ENCODE measurements at regions not wholly inside any gene's neighbourhood (a gene's known extent, or its start where the extent isn't known, plus 50 kb on each side); places are given as distances from the start of the nearest gene placed in this dataset.
"Not testable (repeated sequence)": the region's sequence is repeated elsewhere in the genome, so short reads cannot be mapped to it uniquely, and the experiment has no call there.

DNA sequence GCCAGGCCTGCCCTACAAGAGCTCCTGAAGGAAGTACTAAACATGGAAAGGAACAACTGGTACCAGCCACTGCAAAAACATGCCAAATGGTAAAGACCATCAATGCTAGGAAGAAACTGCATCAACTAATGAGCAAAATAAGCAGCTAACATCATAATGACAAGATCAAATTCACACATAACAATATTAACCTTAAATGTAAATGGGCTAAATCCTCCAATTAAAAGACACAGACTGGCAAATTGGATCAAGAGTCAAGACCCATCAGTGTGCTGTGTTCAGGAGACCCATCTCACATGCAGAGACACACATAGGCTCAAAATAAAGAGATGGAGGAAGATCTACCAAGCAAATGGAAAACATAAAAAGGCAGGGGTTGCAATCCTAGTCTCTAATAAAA is 119.0 kb upstream of the CARMIL1 start:
- DNase-seq (ENCODE audit: low spot score), result not testable (repeated sequence)

- no peak for DNase-seq (ENCODE audit: low spot score)
Measured at GRCh38 chr6:25165177-25165576, 114.0 kb upstream of the CARMIL1 start.

- no peak for DNase-seq (ENCODE audit: low spot score)
Measured at GRCh38 chr6:25165800-25166199, 113.4 kb upstream of the CARMIL1 start.

GRCh38 chr6:25166955-25167748 is 112.0 kb upstream of the CARMIL1 start:
- no peak for DNase-seq (ENCODE audit: low spot score)

- DNase-seq (ENCODE audit: low spot score), result no peak
Measured at GRCh38 chr6:25167961-25168360, 111.2 kb upstream of the CARMIL1 start.

DNA sequence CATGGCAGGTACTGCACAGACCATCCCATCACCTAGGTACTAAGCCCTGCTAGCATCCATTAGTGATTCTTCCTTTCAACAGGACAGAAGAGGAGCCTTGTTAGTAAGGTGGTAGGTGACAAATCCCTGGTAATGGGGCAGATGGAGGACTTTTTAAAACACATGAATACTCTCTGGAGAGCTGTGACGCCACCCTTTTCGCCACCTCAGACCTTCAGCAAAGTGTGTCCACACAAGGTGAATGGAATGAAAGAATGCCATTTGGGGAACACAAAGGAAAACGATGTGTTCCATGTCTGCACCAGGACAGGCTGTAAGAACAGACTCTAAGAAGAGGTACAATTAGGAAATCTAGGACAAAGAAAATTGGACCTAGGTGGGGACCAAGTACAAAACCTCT is 110.5 kb upstream of the CARMIL1 start:
- no peak for DNase-seq (ENCODE audit: low spot score)

DNA sequence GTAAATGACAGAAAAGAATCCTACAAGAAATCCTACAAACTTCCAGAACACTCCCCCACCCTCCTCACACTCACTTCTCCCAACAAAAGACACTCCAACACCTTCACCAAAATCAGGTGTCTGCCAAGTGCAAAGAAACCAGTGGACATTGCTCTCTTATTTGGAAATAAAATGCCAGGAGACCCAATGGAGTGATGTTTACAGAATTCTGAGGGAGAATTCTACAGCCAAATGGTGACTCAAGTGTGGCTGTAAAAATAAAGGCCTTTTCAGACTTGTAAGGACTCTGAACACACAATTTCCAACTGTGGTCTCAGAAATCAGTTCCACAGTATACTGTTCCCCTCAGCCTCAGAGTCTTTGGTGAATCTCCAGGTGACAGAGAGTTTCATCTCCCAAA is 109.6 kb upstream of the CARMIL1 start:
- DNase-seq (ENCODE audit: low spot score), result no peak

- DNase-seq (ENCODE audit: low spot score), result no peak
Measured at GRCh38 chr6:25169961-25170360, 109.2 kb upstream of the CARMIL1 start.

GRCh38 chr6:25170640-25171039 is 108.5 kb upstream of the CARMIL1 start:
- no peak for DNase-seq (ENCODE audit: low spot score)

DNA sequence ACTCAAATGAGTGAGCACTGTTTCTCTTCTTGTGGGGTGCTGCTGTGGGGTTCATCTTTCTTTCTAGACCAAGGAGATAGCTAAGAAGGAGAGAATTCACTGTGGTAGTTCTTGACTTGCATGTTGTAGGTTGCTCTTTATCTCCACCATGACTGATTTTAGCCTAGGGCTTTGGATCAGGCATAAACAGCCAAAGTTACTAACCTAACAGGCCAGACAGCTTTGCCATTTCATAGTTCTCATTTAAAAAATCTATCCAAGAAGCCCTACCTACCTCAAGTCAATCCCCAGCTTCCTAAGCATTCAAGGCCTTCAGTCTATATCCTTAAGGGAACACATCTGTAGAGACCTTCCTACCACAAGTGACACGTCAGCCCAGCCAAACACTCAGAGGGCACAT is 107.9 kb upstream of the CARMIL1 start:
- no peak for DNase-seq (ENCODE audit: low spot score)

GRCh38 chr6:25172819-25173218 is 106.4 kb upstream of the CARMIL1 start:
- DNase-seq (ENCODE audit: low spot score), result no peak

GRCh38 chr6:25173246-25173645 is 105.9 kb upstream of the CARMIL1 start:
- no peak for DNase-seq (ENCODE audit: low spot score)

GRCh38 chr6:25173951-25174474 is 105.2 kb upstream of the CARMIL1 start:
- DNase-seq (ENCODE audit: low spot score), result no peak

GRCh38 chr6:25174678-25175077 is 104.5 kb upstream of the CARMIL1 start:
- no peak for DNase-seq (ENCODE audit: low spot score)

- DNase-seq (ENCODE audit: low spot score), result no peak
Measured at GRCh38 chr6:25175196-25175595, 104.0 kb upstream of the CARMIL1 start.

DNA sequence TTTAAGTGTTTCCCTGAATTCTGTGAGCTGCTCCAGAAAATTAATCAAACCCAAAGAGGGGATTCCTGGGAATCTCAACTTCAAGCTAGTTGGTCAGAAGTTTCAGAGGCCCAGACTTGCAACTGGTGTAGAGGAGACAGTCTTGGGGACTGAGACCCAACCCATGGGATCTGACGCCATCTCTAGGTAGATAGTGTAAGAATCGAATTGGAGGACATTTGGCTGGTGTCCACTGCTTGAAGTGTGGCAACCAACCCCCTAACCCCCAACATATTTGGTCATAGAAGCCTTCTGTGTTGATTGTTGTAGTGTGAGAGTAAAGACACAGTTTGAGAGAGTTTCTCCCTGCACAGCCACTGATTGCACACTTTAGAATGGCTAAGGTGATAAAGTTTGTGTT is 103.5 kb upstream of the CARMIL1 start:
- no peak for DNase-seq (ENCODE audit: low spot score)

GRCh38 chr6:25176466-25176865 is 102.7 kb upstream of the CARMIL1 start:
- no peak for DNase-seq (ENCODE audit: low spot score)

DNA sequence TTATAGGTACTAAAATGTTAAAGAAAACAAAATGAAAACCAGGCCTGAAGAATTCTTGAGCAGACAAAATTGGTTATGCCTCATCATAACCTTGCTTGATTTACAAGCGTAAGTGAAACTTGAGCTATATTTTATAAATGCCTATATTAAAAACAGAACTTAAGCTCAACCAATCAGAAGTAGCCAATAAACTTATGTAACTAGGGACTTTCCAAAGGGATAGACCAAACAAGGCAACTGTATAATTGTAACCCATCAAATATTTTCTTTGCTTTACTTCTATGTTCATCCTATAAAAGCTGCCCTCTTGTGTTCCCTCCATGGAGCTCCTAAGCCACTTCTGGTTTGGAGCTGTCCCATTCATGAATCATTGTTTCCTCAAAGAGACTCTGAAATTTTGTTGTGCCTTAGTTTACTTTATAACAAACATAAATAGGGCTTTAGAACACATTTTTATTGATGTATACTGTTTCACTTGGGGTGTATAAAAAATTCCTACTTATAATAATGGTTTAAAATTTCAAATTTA is 101.6 kb upstream of the CARMIL1 start:
- no peak for DNase-seq (ENCODE audit: low spot score)

GRCh38 chr6:25178336-25179035 is 100.7 kb upstream of the CARMIL1 start:
- no peak for DNase-seq (ENCODE audit: low spot score)

DNA sequence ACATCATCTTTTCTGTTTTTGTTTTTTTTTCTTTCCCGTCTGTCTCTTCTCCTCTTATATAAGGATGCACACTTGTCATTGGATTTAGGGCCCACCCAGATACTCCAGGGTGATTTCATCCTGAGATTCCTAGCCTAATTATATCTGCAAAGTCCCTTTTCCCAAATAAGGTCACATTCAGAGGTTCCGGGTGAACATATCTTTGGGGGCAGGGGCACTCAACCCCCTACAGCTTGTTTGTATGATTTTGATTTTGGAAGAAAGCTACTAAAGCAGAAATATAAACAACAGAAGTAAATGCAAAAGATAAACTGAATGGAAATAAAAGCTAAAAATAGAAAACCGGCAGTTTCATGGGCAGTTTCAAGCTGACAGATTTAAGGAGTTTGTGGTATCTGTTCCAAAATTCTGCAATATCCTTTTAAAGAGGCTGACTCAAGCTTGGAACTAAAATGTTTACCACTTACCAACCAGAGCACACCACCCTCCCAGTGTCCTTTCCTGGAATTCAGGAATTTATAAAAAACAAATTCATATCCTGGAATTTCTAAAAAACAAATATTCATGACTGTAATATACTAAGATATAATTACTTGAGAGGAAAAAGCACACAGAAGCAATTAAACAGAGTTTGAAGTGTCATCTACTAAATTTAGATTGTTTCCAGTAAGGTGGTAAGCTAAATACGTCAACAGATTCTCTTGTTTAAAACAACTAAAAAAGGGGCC is 100.0 kb upstream of the CARMIL1 start:
- no peak for DNase-seq (ENCODE audit: low spot score)

DNA sequence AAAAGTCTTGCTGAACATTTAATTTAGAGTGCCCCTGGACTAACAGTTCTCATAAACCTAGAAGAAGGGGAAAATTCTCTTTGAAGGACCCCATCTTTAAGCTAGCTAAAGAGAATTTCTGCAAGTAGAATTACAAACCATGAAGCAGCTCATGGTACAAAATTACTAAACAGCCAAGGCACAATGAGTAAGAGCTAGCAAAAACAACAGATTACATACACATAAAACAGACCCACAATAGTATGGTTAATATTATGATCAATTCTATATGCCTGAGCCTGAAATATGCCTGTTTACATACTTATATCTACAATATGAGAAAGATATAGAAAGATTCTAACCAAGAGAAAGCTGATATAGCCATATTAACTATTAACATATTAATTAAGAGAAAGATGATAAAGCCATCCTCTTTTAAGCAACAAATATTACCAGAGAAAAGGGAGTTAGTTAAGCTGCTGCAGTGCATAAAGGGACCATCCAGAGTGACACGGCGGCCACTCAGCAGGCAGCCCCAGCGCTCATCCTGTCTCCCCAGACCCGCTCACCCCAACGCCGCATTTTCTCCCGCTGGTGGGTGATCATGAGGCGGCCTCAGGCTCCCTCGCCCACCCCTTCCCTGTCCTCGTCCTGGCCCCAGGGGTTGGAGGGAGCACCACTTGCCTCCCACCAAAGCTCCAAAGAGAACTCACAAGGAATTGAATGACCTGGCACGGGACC is 98.4 kb upstream of the CARMIL1 start:
- DNase-seq (ENCODE audit: low spot score), result no peak

DNA sequence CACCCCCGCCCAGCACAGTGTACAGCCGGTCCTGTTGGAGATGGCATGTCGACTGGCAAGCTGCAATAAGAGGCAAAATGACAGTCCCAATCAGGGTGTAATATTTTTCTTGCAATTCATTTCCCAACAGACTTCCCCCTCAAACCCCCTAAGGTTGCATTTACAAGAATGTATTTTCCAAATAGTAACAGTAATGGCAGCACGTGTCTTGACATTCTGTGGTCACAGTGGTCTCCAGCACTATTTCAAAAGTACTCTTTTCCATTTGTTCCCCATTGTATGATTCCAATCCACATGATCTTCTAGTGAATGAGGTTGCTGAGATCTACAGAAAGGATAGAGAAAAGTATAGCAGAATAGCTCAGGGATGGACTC is 97.8 kb upstream of the CARMIL1 start:
- DNase-seq (ENCODE audit: low spot score), result no peak
